ENCODE measurements at regions not wholly inside any gene's neighbourhood (a gene's known extent, or its start where the extent isn't known, plus 50 kb on each side); places are given as distances from the start of the nearest gene placed in this dataset.
A peak's percentile ranks its signal among the peaks of the same experiment; 100 is the strongest.

DNA sequence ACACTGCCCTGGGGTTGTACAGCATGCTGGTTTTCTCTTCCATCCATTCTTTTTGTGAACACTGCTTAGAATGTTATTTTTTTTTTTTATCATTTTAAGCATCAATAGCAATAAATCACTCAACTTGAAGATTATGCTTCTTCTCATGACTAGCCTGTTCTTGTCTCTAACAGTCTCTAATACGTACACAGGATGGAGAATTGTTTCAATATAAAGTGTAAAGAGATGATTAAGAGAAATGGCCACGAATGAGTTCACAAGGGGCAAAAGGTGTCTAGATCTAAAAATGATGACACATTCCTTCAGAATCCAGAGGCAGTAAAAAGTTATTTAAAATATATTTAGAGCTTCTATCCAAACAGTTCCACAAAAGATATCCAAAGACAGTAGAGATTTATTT lies 390.2 kb downstream of the HDGFL1 start:
- DNase-seq (ENCODE audit: low read depth) = no peak
- no peak overlapping the region for H3K4me3 ChIP-seq (ENCODE audit: low read depth, low read length)
- TF ChIP-seq, protein P1, sequence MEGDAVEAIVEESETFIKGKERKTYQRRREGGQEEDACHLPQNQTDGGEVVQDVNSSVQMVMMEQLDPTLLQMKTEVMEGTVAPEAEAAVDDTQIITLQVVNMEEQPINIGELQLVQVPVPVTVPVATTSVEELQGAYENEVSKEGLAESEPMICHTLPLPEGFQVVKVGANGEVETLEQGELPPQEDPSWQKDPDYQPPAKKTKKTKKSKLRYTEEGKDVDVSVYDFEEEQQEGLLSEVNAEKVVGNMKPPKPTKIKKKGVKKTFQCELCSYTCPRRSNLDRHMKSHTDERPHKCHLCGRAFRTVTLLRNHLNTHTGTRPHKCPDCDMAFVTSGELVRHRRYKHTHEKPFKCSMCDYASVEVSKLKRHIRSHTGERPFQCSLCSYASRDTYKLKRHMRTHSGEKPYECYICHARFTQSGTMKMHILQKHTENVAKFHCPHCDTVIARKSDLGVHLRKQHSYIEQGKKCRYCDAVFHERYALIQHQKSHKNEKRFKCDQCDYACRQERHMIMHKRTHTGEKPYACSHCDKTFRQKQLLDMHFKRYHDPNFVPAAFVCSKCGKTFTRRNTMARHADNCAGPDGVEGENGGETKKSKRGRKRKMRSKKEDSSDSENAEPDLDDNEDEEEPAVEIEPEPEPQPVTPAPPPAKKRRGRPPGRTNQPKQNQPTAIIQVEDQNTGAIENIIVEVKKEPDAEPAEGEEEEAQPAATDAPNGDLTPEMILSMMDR (IDR thresholded peaks at IDR 0.05; ENCODE audit: insufficient read depth, low read depth, low read length) = no peak

DNA sequence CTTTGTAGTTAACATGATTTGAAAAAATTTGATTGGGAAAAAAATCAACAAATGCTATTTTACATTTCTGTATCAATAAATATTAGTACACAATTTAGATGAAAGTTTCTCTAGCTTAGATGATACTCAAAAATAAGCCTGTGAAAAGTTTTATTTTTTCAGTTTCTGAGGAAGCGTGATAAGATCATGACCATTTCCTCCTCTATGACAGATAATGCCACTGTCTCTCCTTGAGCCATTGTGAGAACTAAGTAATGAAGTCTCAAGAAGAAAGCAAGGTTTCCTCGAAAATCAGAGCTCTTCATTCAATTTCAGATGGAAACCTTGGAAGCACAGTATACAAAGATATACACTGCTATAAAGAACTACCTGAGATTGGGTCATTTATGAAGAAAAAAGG lies 395.0 kb downstream of the HDGFL1 start:
- no peak for DNase-seq (ENCODE audit: low read depth)
- TF ChIP-seq, protein P1 (IDR thresholded peaks at IDR 0.05; ENCODE audit: insufficient read depth, low read depth, low read length) = no peak

DNA sequence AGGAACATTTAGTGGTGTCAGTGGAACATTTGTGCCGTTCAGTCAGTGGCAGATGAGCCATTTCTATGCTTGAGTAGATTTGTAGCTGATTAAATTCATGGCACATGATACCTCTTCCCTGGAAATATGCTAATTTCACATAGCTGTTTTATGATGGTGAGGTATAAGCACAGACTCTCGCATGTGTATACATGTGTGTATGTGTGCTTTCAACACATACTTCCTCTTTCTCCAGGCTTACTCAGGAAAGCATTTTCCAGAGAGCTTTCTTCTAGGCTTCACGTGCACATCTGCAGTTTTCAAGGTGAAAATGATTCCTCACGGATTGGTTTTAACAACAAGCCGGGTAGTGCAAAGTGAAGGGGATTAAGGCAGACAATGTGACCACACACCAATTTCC lies 396.5 kb downstream of the HDGFL1 start:
- DNase-seq (ENCODE audit: low read depth) = no peak

More for the DNA sequence above, 395.0 kb downstream of the HDGFL1 start:
- no peak overlapping the region for H3K4me3 ChIP-seq (ENCODE audit: low read depth, low read length)

GRCh38 chr6:22966691-22967422 lies 397.5 kb downstream of the HDGFL1 start:
- H3K4me3 ChIP-seq (ENCODE audit: low read depth, low read length) = no peak overlapping the region
- DNase-seq (ENCODE audit: low read depth) = no peak
- TF ChIP-seq, protein P1 (IDR thresholded peaks at IDR 0.05; ENCODE audit: insufficient read depth, low read depth, low read length) = no peak

More for the DNA sequence above, 396.5 kb downstream of the HDGFL1 start:
- H3K4me3 ChIP-seq (ENCODE audit: low read depth, low read length) = no peak overlapping the region
- TF ChIP-seq, protein P1 (IDR thresholded peaks at IDR 0.05; ENCODE audit: insufficient read depth, low read depth, low read length) = no peak

GRCh38 chr6:22970004-22970403 lies 400.6 kb downstream of the HDGFL1 start:
- TF ChIP-seq, protein P1 (IDR thresholded peaks at IDR 0.05; ENCODE audit: insufficient read depth, low read depth, low read length) = no peak
- no peak for DNase-seq (ENCODE audit: low read depth)
- no peak overlapping the region for H3K4me3 ChIP-seq (ENCODE audit: low read depth, low read length)

DNA sequence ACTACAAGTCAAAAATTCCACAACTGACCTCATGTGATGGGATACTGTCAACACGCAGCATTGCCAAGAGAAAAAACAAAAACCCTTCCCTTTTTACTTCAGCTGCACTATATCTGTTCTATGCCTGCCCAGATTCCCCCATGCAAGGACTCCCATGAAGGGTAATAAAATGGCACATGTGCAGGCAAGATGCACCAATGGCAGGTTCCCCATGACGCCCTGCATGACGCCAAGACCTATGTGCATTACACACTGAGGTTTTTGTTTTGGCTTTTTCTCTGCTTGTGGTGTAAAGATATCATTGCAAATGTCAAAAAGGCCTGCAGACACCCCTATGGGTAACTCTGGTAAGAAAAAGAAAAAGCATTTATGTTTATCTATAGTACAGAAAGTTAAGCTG lies 403.4 kb downstream of the HDGFL1 start:
- DNase-seq (ENCODE audit: low read depth) = peak; percentile 76
- no peak overlapping the region for H3K4me3 ChIP-seq (ENCODE audit: low read depth, low read length)
- TF ChIP-seq, protein P1 (IDR thresholded peaks at IDR 0.05; ENCODE audit: insufficient read depth, low read depth, low read length) = no peak

DNA sequence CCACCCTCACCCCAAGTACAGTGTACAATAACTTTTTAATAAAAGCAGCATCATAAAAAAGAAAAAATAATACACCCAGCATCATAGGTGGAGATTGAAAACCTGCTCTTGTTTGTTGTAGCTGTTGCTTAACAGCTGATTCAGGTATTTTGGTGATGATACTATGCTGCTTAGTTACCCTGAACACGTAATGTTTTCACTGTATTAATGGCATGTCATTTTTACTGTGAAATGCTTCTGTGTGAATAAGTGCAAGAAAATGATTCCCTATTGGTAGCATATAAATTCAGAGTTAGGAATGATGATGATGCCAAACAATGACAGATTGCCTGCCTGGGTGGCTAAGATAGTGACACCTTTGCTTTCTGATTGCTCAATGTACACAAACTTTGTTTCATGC lies 405.7 kb downstream of the HDGFL1 start:
- TF ChIP-seq, protein P1 (IDR thresholded peaks at IDR 0.05; ENCODE audit: insufficient read depth, low read depth, low read length) = no peak
- H3K4me3 ChIP-seq (ENCODE audit: low read depth, low read length) = no peak overlapping the region
- no peak for DNase-seq (ENCODE audit: low read depth)

Measured in fibroblast of villous mesenchyme (primary cell).